GM23248 (cell line): ENCODE measurements at regions not wholly inside any gene's neighbourhood (a gene's known extent, or its start where the extent isn't known, plus 50 kb on each side); places are given as distances from the start of the nearest gene placed in this dataset.

Experiments
- DNase-seq: peaks from one replicate; pipeline ENCODE4 v3.0.0-alpha.2; 2015
- H2AFZ ChIP-seq: fragments of 200-600 bp; sonication (generic); 2 replicates; pipeline ENCODE4 v1.6.1; 2016; ENCODE audit warnings: antibody characterized with exemption
- H3F3A ChIP-seq: fragments of 200-600 bp; sonication (generic); 2 replicates; pipeline ENCODE4 v1.6.1; 2016; ENCODE audit warnings: mild to moderate bottlenecking, antibody characterized with exemption, mixed run types; ENCODE audit not compliant: insufficient read depth
- H3K27ac ChIP-seq: fragments of 200-600 bp; sonication (generic); 2 replicates; pipeline ENCODE4 v1.5.1; 2016; ENCODE audit warnings: mild to moderate bottlenecking
- H3K27me3 ChIP-seq: fragments of 200-600 bp; sonication (generic); replicated peaks from 2 replicates; pipeline ENCODE4 v1.6.1; 2016; ENCODE audit warnings: mild to moderate bottlenecking; ENCODE audit not compliant: insufficient read depth
- H3K36me3 ChIP-seq: fragments of 200-600 bp; sonication (generic); 2 replicates; pipeline ENCODE4 v1.6.1; 2016; ENCODE audit warnings: low read depth, mild to moderate bottlenecking
- H3K4me1 ChIP-seq: fragments of 200-600 bp; sonication (generic); 2 replicates; pipeline ENCODE4 v1.6.1; 2016; ENCODE audit warnings: mild to moderate bottlenecking; ENCODE audit not compliant: insufficient read depth
- H3K4me2 ChIP-seq: fragments of 200-600 bp; sonication (generic); one replicate; pipeline ENCODE4 v1.6.1; 2016; ENCODE audit warnings: mild to moderate bottlenecking; ENCODE audit not compliant: unreplicated experiment
- H3K4me3 ChIP-seq: fragments of 200-600 bp; sonication (generic); 2 replicates; pipeline ENCODE4 v1.5.1; 2016; ENCODE audit warnings: mild to moderate bottlenecking
- H3K79me2 ChIP-seq: fragments of 200-600 bp; sonication (generic); 2 replicates; pipeline ENCODE4 v1.6.1; 2016; ENCODE audit warnings: mild to moderate bottlenecking; ENCODE audit not compliant: insufficient read depth
- H3K9ac ChIP-seq: fragments of 200-600 bp; sonication (generic); 2 replicates; pipeline ENCODE4 v1.6.1; 2016; ENCODE audit warnings: mild to moderate bottlenecking
- H3K9me2 ChIP-seq: fragments of 200-600 bp; sonication (generic); 2 replicates; pipeline ENCODE4 v1.6.1; 2016; ENCODE audit warnings: mixed run types, mild to moderate bottlenecking, moderate library complexity; ENCODE audit not compliant: insufficient read depth
- H3K9me3 ChIP-seq: fragments of 200-600 bp; sonication (generic); one replicate; pipeline ENCODE4 v1.6.1; 2017; ENCODE audit warnings: low read depth
- H4K20me1 ChIP-seq: fragments of 200-600 bp; sonication (generic); 2 replicates; pipeline ENCODE4 v1.6.0; 2016; ENCODE audit not compliant: insufficient read depth
- EZH2 ChIP-seq: fragments of 200-600 bp; sonication (generic); IDR thresholded peaks from 2 replicates; pipeline ENCODE4 v1.6.1; 2018; ENCODE audit warnings: antibody characterized with exemption, mild to moderate bottlenecking; ENCODE audit not compliant: insufficient read depth, poor library complexity, severe bottlenecking
- EZH2phosphoT487 ChIP-seq: fragments of 200-600 bp; sonication (generic); IDR thresholded peaks from 2 replicates; pipeline ENCODE4 v1.6.1; 2018; ENCODE audit warnings: antibody characterized with exemption, moderate library complexity, mild to moderate bottlenecking, low read depth; ENCODE audit not compliant: insufficient read depth
- WGBS, 2 experiments: methylation state at CpG; one replicate each; pipeline ENCODE4 v1.1.6; 2015 to 2017; ENCODE audit warnings: low lambda C conversion rate in 2 of 2, low coverage in 1 of 2; ENCODE audit errors: missing lambda C conversion rate in 2 of 2; 5-methylcytosine and 5-hydroxymethylcytosine counted together
- in situ Hi-C: fragments of 300-500 bp; cut with MboI; formaldehyde crosslinking; loops from 2 replicates; pipeline ENCODE4 v1.15.0; 2020

- Histone ChIP-seq H3K4me3 (no peak overlapping the region), H3K9ac (no peak overlapping the region), H3K9me2 (no peaks in the 10 kb centered on the region), H3K27ac (no peak overlapping the region), H3K4me1 (no peaks in the 10 kb centered on the region), H3K79me2 (no peaks in the 10 kb centered on the region), H3K4me2 (no peak overlapping the region), H3F3A (no peaks in the 10 kb centered on the region), H3K9me3 (no peaks in the 10 kb centered on the region), H2AFZ (no peak overlapping the region), H3K36me3 (no peaks in the 10 kb centered on the region), H4K20me1 (no peaks in the 10 kb centered on the region), H3K27me3 (no peaks in the 10 kb centered on the region)
- TF ChIP-seq EZH2phosphoT487 (no peak), EZH2 (no peak)
- in situ Hi-C loops = no loop called here
- no peak for DNase-seq
- 73 to 74% methylated on average over 4 of the region's 4 CpGs for WGBS, 2 experiments
Observed at GRCh38 chr6:26254724-26255123, 110.3 kb upstream of the BTN3A2 start.

DNA sequence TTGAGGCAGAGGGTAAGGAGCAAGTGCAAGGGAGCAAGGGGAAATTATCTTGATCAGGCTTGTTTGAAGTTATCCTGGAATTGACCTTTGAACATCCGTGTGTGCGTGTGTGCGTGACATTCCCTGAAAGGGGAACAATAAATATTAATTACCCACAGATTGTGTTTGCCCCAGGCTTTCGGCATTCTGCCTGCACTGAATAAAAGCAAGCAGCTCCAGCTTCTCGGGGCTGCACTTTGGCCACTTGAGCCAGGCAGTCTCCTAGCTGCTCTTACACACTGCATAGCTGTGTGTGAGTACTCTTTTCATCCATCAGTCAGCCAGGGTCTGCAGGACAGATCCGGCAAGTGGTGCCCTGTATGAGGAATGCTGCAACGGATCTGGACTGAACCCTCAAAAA lies 107.7 kb upstream of the BTN3A2 start:
- no peak overlapping the region for H2AFZ ChIP-seq
- no peaks in the 10 kb centered on the region for H3K9me2 ChIP-seq
- in situ Hi-C loops = no loop called here
- no peaks in the 10 kb centered on the region for H3K4me1 ChIP-seq
- WGBS, 2 experiments = 8 to 9% methylated on average over 7 of the region's 7 CpGs
- no peaks in the 10 kb centered on the region for H3K36me3 ChIP-seq
- no peaks in the 10 kb centered on the region for H4K20me1 ChIP-seq
- H3F3A ChIP-seq = no peaks in the 10 kb centered on the region
- H3K9ac ChIP-seq = no peak overlapping the region
- no peak overlapping the region for H3K27ac ChIP-seq
- no peak overlapping the region for H3K4me3 ChIP-seq
- TF ChIP-seq EZH2phosphoT487 (no peak), EZH2 (no peak)
- no peak overlapping the region for H3K4me2 ChIP-seq
- no peak for DNase-seq
- H3K27me3 ChIP-seq = no peaks in the 10 kb centered on the region
- no peaks in the 10 kb centered on the region for H3K79me2 ChIP-seq
- no peaks in the 10 kb centered on the region for H3K9me3 ChIP-seq

DNA sequence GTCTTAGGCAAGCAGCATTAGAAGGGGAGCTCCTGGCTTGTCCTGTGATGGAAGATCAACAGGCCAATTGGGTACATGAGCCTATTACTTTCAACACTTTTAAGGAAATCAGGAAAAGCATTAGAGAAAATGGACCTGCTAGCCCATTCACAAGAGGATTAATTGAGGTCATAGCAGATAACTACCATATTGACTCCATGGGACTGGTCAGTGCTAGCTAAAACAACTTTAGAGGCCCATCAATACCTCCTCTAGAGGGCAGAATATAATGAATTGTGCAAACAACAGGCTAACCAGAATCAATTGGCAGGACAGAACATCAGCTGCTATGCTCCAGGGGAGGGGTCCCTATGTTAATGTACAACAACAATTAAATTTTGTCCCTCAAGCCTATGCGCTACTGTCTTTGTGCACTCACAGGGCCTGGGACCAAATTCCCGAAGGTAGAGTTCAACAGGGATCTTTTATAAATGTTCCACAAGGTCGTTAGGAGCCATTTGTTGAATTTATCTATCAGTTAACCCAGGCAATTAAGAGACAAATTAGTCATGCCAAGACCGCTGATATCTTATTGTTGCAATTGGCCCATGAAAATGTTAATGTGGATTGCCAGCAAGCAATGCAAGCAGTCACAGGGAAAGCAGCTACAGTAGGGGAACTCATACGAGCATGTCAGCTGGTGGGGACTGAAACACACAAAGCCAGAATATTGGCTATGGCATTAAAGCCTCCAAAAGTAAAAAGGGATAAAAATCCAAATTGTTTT lies 106.6 kb upstream of the BTN3A2 start:
- no peaks in the 10 kb centered on the region for H3K4me1 ChIP-seq
- no peak for TF ChIP-seq EZH2
- no peak overlapping the region for H3K4me2 ChIP-seq
- H3K36me3 ChIP-seq = no peaks in the 10 kb centered on the region
- H4K20me1 ChIP-seq = no peaks in the 10 kb centered on the region
- no peak for DNase-seq
- no peaks in the 10 kb centered on the region for H3K79me2 ChIP-seq
- no peak overlapping the region for H3K4me3 ChIP-seq
- H2AFZ ChIP-seq = no peak overlapping the region
- in situ Hi-C loops = no loop called here
- H3F3A ChIP-seq = no peaks in the 10 kb centered on the region
- no peak overlapping the region for H3K27ac ChIP-seq
- 60 to 61% methylated on average over 5 of the region's 5 CpGs for WGBS, 2 experiments
- no peaks in the 10 kb centered on the region for H3K9me2 ChIP-seq
- no peaks in the 10 kb centered on the region for H3K27me3 ChIP-seq
- H3K9me3 ChIP-seq = no peaks in the 10 kb centered on the region
- no peak overlapping the region for H3K9ac ChIP-seq

DNA sequence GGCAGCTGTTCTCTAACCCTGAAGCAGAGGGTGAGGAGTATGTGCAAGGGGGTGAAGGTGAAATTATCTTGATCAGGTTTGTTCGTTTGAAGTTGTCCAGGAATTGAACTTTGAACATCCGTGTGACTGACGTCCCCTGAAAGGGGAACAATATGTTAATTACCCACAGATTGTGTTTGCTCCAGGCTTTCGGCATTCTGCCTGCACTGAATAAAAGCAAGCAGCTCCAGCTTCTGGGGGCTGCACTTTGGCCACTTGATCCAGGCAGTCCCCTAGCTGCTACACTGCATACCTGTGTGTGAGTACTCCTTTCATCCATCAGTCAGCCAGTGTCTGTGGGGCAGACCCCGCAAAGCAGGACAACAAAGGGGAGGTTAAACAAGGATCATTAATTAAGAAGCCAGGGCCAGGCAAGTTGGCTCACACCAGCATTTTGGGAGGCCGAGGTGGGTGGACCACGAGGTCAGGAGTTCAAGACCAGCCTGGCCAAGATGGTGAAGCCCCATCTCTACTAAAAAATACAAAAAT lies 104.8 kb upstream of the BTN3A2 start:
- no peaks in the 10 kb centered on the region for H3K36me3 ChIP-seq
- H3K4me2 ChIP-seq = no peak overlapping the region
- no peaks in the 10 kb centered on the region for H3K9me2 ChIP-seq
- no peaks in the 10 kb centered on the region for H4K20me1 ChIP-seq
- in situ Hi-C loops = no loop called here
- H2AFZ ChIP-seq = no peak overlapping the region
- TF ChIP-seq EZH2 (no peak), EZH2phosphoT487 (no peak)
- DNase-seq = no peak
- H3K4me3 ChIP-seq = no peak overlapping the region
- H3K27ac ChIP-seq = no peak overlapping the region
- no peaks in the 10 kb centered on the region for H3F3A ChIP-seq
- no peak overlapping the region for H3K9ac ChIP-seq
- H3K79me2 ChIP-seq = no peaks in the 10 kb centered on the region
- H3K9me3 ChIP-seq = no peaks in the 10 kb centered on the region
- no peaks in the 10 kb centered on the region for H3K4me1 ChIP-seq
- 51 to 55% methylated on average over 7 of the region's 7 CpGs for WGBS, 2 experiments
- H3K27me3 ChIP-seq = no peaks in the 10 kb centered on the region
